Endothelial cell of umbilical vein (primary cell): ENCODE measurements at regions not wholly inside any gene's neighbourhood (a gene's known extent, or its start where the extent isn't known, plus 50 kb on each side); places are given as distances from the start of the nearest gene placed in this dataset.

Experiments
- BruUV-seq: library from RNA; stranded (reverse); fragments of 400-500 nt; replicated peaks from 2 replicates; lab custom pipeline; 2021; lab: Mats Ljungman, UMichigan
- CTCF ChIA-PET: fragments of 300-600, 350-600 bp; sonication (Branson Sonifier 250); formaldehyde crosslinking; loops from one replicate; lab custom pipeline; 2021; ENCODE audit warnings: antibody characterized with exemption, inconsistent platforms; lab: Charles Lee
- POLR2A ChIA-PET: fragments of 300-600, 350-600 bp; sonication (Branson Sonifier 250); formaldehyde crosslinking; loops from one replicate; lab custom pipeline; 2021; ENCODE audit warnings: antibody characterized with exemption, inconsistent platforms; lab: Charles Lee
- DNase-seq: peaks from one replicate; pipeline ENCODE4 v3.0.0-alpha.2; 2011; ENCODE audit warnings: low read depth, low spot score
- FAIRE-seq: peaks from 2 replicates; lab custom pipeline; 2011; peaks lifted over from hg19 to GRCh38; lab: Jason Lieb, UNC
- H2AFZ ChIP-seq: 2 replicates; pipeline ENCODE4 v1.6.0; 2012; ENCODE audit warnings: low read depth, low read length, control low read depth, inconsistent platforms
- H3K27ac ChIP-seq: 2 replicates; pipeline ENCODE4 v1.5.1; 2011; ENCODE audit warnings: low read depth, mild to moderate bottlenecking, control low read depth, low read length, moderate library complexity; ENCODE audit not compliant: insufficient read depth
- H3K27me3 ChIP-seq, 2 experiments: 2 replicates each; pipeline versions ENCODE4 v1.6.0 to v1.6.1; 2011; ENCODE audit warnings: low read length in 2 of 2, mixed read lengths in 1 of 2; ENCODE audit not compliant: control insufficient read depth in 2 of 2, insufficient read depth in 2 of 2
- H3K36me3 ChIP-seq, 2 experiments: 2 replicates in 1 of 2; 3 replicates in 1 of 2; pipeline ENCODE4 v1.5.1; 2011; ENCODE audit warnings: low read length in 2 of 2, mild to moderate bottlenecking in 1 of 2, moderate library complexity in 1 of 2; ENCODE audit not compliant: control insufficient read depth in 2 of 2, insufficient read depth in 2 of 2; ENCODE audit errors: extremely low read depth in 1 of 2
- H3K4me1 ChIP-seq: 3 replicates; pipeline ENCODE4 v1.5.1; 2011; ENCODE audit warnings: mild to moderate bottlenecking, low read length; ENCODE audit not compliant: control insufficient read depth, insufficient read depth; ENCODE audit errors: extremely low read depth
- H3K4me2 ChIP-seq: 2 replicates; pipeline ENCODE4 v1.6.1; 2011; ENCODE audit warnings: low read length, control low read depth, mixed read lengths; ENCODE audit not compliant: insufficient read depth
- H3K4me3 ChIP-seq, 3 experiments: fragments of 200-600 bp in 1 of 3; sonication (generic), shearing (Covaris generic) in 1 of 3; replicated peaks in 1 of 3; 2 replicates each; pipeline ENCODE4 v1.5.1; 2011 to 2016; ENCODE audit warnings: control low read depth in 3 of 3, low read length in 3 of 3, mild to moderate bottlenecking in 2 of 3, inconsistent platforms in 1 of 3, low read depth in 1 of 3, moderate library complexity in 1 of 3; ENCODE audit not compliant: insufficient read depth in 1 of 3
- H3K79me2 ChIP-seq: 2 replicates; pipeline ENCODE4 v1.6.0; 2012; ENCODE audit warnings: low read length, inconsistent platforms; ENCODE audit not compliant: control insufficient read depth, insufficient read depth
- H3K9ac ChIP-seq: replicated peaks from 2 replicates; pipeline ENCODE3; 2011; ENCODE audit warnings: low read length, control low read depth; ENCODE audit not compliant: insufficient read depth; ENCODE audit errors: extremely low read depth
- H3K9me1 ChIP-seq: replicated peaks from 3 replicates; pipeline ENCODE4 v1.6.0; 2011; ENCODE audit warnings: mild to moderate bottlenecking, low read length; ENCODE audit not compliant: control insufficient read depth, insufficient read depth; ENCODE audit errors: extremely low read depth
- H3K9me3 ChIP-seq: replicated peaks from 2 replicates; pipeline ENCODE4 v1.5.1; 2012; ENCODE audit warnings: low read length, inconsistent platforms; ENCODE audit not compliant: control insufficient read depth, insufficient read depth
- H4K20me1 ChIP-seq: replicated peaks from 2 replicates; pipeline ENCODE3; 2011; ENCODE audit warnings: mild to moderate bottlenecking, low read length; ENCODE audit not compliant: control insufficient read depth, insufficient read depth; ENCODE audit errors: extremely low read depth
- CTCF ChIP-seq, 2 donors: IDR thresholded peaks; 1 replicate in 1 of 2; 2 replicates in 1 of 2; pipeline ENCODE4 v1.5.1; 2011; ENCODE audit warnings: low read length in 2 of 2, mild to moderate bottlenecking in 2 of 2, moderate library complexity in 2 of 2, control low read depth in 1 of 2, inconsistent platforms in 1 of 2, low read depth in 1 of 2; ENCODE audit not compliant: insufficient read depth in 1 of 2; ENCODE audit errors: extremely low read depth in 1 of 2
- EZH2 ChIP-seq: IDR thresholded peaks from 2 replicates; pipeline ENCODE4 v1.6.1; 2012; ENCODE audit warnings: borderline replicate concordance, low read depth, mild to moderate bottlenecking, moderate library complexity, low read length, inconsistent platforms; ENCODE audit not compliant: severe bottlenecking
- FOS ChIP-seq: IDR thresholded peaks from 2 replicates; pipeline ENCODE4 v1.6.1; 2011; ENCODE audit warnings: mild to moderate bottlenecking, low read length, moderate library complexity, borderline replicate concordance; ENCODE audit not compliant: insufficient read depth
- GATA2 ChIP-seq: IDR thresholded peaks from 2 replicates; pipeline ENCODE4 v1.7.0; 2011; ENCODE audit warnings: low read depth, mild to moderate bottlenecking, moderate library complexity, mixed read lengths, low read length; ENCODE audit not compliant: insufficient read length, insufficient read depth
- JUN ChIP-seq: IDR thresholded peaks from 2 replicates; pipeline ENCODE4 v1.6.1; 2011; ENCODE audit warnings: borderline replicate concordance, low read depth; ENCODE audit not compliant: insufficient read length, insufficient read depth
- MAX ChIP-seq: IDR thresholded peaks from 2 replicates; pipeline ENCODE4 v1.6.1; 2011; ENCODE audit not compliant: insufficient read depth, insufficient read length
- MYC ChIP-seq: IDR thresholded peaks from one replicate; pipeline ENCODE4 v1.6.1; 2011; ENCODE audit warnings: mild to moderate bottlenecking, low read depth, low read length
- POLR2A ChIP-seq: IDR thresholded peaks from 2 replicates; pipeline ENCODE4 v1.6.1; 2012; ENCODE audit warnings: low read depth, mild to moderate bottlenecking, control low read depth, low read length
- POLR2AphosphoS5 ChIP-seq: IDR thresholded peaks from 2 replicates; pipeline ENCODE4 v1.6.1; 2012; ENCODE audit warnings: low read depth, mild to moderate bottlenecking, control low read depth, low read length, moderate library complexity; ENCODE audit not compliant: insufficient read depth
- dilution Hi-C: fragments of 300-500 bp; cut with MboI; formaldehyde crosslinking; loops from one replicate; pipeline ENCODE4 v1.15.0; 2019; ENCODE audit warnings: low sequenced_read_pairs; ENCODE audit not compliant: extremely low pct_ligation_motif_present
- intact Hi-C: fragments of 100-400 bp; cut with micrococcal nuclease; formaldehyde crosslinking; loops from one replicate; pipeline ENCODE4 v1.10.0; 2022

GRCh38 chr13:67806796-67807195 lies 576.7 kb upstream of the PCDH9 start:
- no peak overlapping the region for H2AFZ ChIP-seq
- H3K9me3 ChIP-seq, result no peaks in the 10 kb centered on the region
- H3K9me1 ChIP-seq, result no peaks in the 10 kb centered on the region
- dilution Hi-C loops, result no loop called here
- no peaks in the 10 kb centered on the region for H3K79me2 ChIP-seq
- CTCF ChIA-PET, result no interaction called here
- no peak overlapping the region for H3K4me3 ChIP-seq
- no peaks in the 10 kb centered on the region for H3K4me1 ChIP-seq
- intact Hi-C loops, result no loop called here
- POLR2A ChIA-PET, result no interaction called here
- H3K4me2 ChIP-seq, result no peak overlapping the region
- H3K9ac ChIP-seq, result no peak overlapping the region
- no peaks in the 10 kb centered on the region for H3K36me3 ChIP-seq
- no TSS peak for BruUV-seq
- no peak overlapping the region for H3K27ac ChIP-seq
- FAIRE-seq (no peak), DNase-seq (no peak)
- no peak for TF ChIP-seq MAX
- no peak for TF ChIP-seq GATA2
- no peak for TF ChIP-seq JUN
- no peak for TF ChIP-seq EZH2
- no peak for TF ChIP-seq MYC
- TF ChIP-seq POLR2A, result no peak
- no peak for TF ChIP-seq FOS
- no peak for TF ChIP-seq CTCF (IDR thresholded peaks at IDR 0.05; ENCODE audit: extremely low read depth in 1 of 2, insufficient read depth in 1 of 2, low read depth in 1 of 2, low read length in 2 of 2)
- no peak for TF ChIP-seq POLR2AphosphoS5
- no peaks in the 10 kb centered on the region for H3K27me3 ChIP-seq
- H4K20me1 ChIP-seq, result no peaks in the 10 kb centered on the region
